SW480 (cell line): ENCODE measurements at regions not wholly inside any gene's neighbourhood (a gene's known extent, or its start where the extent isn't known, plus 50 kb on each side); places are given as distances from the start of the nearest gene placed in this dataset.

ENCODE experiments used
- DNase-seq: peaks from one replicate; pipeline ENCODE4 v3.0.0-alpha.2; 2016; ENCODE audit warnings: low spot score

GRCh38 chr2:16118611-16119590 is 178.6 kb downstream of the MYCN start:
- no peak for DNase-seq

GRCh38 chr2:16117791-16118610 is 177.7 kb downstream of the MYCN start:
- DNase-seq = no peak

GRCh38 chr2:16117021-16117700 is 176.8 kb downstream of the MYCN start:
- no peak for DNase-seq

DNA sequence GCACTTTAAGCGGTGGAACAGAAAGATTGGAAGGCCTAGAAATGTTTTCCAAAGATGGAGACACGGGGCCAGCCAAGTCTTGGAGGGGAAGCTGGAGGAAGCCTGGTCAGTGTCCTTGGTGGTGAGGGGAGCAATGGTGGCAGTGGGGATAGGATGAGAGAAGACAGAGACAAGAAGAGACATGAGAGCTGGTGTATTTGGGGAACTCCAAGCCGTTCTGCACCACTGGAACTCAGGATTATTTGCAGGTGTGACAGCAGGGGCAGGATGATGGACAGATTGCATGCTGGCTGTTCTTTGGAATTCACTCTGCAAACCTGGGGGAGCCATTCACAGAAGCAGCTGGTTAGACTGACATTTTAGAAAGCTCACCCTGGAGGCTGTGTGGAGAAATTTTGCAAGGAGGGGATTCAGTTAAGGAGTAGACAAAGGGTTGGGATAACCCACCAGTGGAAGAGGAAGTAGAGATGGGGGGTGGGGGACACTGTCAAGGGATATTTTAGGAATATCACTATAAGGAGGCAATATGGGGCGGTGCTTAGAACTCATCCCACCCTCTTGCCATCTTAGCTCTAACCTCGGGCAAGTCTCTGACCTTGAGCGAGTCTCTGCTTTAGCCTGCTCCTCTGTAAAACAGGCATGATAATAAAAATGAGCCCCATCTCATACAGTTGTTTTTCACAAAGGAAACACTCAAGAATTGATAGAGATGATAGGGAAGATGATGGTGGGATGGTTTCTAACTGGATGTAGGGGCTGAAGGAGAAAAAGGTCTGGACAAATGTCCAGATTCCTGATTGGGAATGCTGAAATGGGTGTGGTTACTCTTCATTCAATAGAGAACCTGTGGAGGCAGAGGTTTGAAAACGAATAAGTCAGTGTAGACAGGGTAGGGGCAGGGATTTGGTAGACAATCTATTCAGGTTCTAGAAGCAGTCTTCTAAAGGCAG is 175.8 kb downstream of the MYCN start:
- no peak for DNase-seq

- DNase-seq = no peak
Observed at GRCh38 chr2:16115291-16115690, 174.9 kb downstream of the MYCN start.

- no peak for DNase-seq
Observed at GRCh38 chr2:16114836-16115235, 174.5 kb downstream of the MYCN start.

- DNase-seq = no peak
Observed at GRCh38 chr2:16114070-16114469, 173.7 kb downstream of the MYCN start.

DNA sequence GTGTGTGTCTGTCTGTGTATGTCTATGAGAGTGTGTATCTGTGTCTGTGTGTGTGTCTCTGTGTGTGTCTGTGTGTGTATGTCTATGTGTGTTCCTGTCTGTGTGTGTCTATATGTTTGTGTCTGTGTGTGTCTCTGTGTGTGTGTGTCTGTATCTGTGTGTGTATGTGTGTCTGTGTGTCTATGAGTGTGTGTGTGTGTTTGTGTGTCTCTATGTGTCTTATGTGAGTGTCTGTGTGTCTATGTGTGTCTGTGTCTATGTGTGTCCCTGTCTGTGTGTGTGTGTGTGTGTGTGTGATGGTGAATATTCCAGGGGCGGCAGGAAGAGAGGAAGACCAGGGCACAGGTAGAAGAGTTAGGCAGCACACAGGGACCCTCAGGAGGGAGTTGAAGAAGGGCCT is 173.2 kb downstream of the MYCN start:
- no peak for DNase-seq

DNA sequence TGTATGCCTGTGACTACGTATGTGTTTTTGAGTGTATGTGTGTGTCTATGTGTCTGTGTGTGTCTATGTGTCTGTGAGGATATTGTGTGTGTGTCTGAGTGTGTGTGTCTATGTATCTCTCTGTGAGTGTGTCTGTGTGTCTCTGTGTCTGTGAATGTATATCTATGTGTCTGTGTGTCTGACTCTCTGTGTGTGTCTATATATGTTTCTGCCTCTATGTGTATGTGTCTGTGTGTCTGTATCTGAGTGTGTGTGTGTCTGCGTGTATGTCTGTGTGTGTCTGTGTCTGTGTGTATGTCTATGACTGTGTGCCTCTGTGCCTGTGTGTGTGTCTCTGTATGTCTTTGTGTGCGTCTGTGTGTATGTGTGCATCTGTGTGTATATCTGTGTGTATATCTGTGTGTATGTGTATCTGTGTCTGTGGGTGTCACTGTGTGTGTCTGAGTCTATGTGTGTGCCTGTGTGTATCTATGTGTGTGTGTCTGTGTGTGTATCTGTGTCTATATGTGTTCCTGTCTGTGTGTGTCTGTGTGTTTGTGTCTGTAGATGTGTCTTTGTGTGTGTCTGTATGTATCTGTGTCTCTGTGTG is 172.7 kb downstream of the MYCN start:
- no peak for DNase-seq

GRCh38 chr2:16112251-16112971 is 172.1 kb downstream of the MYCN start:
- no peak for DNase-seq

- no peak for DNase-seq
Observed at GRCh38 chr2:16111838-16112210, 171.5 kb downstream of the MYCN start.

DNA sequence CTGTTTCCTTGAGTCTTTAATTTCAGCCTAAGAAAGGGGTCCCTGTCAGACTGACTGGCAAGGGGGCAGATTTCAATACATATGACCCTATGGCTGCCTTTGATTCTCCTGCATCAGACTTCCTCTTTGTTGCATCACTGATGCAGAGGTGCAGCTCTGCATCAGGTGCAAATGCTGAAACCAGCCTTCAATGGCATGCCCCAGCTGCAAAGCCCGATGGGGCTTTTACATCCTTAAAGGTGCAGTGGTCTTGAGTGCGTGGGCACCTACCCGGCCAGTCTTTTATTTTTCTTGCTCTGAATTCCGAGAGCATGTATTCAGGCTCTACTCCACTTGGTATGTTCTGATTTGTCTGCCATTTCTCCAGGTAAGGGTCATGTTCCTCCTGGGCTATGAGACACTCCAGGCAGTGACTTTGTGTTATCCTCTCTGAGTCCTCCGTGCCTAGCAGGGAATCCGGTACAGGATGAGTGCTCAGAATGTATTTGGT is 169.5 kb downstream of the MYCN start:
- DNase-seq = no peak

GRCh38 chr2:16109368-16109820 is 169.0 kb downstream of the MYCN start:
- DNase-seq = no peak

DNA sequence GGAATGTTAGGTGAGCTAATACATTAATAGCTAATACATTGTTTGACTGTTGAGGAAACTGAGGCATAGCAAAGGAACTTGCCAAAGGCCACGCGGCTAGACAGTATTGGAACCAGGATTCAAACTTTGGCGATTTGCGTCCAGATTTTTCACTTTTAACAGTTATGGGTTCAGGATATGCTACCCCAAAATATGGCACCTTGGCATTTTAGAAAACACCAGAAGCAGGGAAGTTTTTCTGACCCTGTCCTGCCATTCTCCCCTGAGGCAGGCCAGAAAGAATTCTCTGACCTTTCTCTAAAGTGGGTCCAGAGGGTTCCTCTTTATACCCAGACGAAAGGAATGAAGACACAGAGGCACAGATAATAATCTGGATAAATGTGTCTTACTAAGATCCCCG is 166.9 kb downstream of the MYCN start:
- no peak for DNase-seq

DNA sequence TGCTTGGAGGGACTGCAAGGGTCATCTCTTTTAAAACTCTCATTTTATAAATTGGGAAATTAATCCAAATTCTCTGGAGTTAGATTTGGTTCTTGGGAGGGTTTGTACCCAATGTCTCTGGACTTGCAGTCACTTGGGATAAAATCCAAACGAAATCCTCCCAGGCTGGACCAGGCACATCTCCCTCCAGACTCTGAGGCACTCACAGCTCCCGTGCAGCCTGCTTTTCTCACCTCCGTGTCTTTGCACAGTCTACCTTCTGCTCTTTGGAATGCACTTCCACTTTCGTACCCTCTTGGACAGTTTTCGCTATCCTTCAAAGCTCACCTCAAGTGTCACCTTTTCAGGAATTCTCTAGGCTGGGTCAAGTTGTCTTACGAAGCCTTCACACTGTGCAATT is 166.3 kb downstream of the MYCN start:
- no peak for DNase-seq

- no peak for DNase-seq
Observed at GRCh38 chr2:16105669-16106281, 165.4 kb downstream of the MYCN start.

- DNase-seq = no peak
Observed at GRCh38 chr2:16104949-16105668, 164.8 kb downstream of the MYCN start.

DNA sequence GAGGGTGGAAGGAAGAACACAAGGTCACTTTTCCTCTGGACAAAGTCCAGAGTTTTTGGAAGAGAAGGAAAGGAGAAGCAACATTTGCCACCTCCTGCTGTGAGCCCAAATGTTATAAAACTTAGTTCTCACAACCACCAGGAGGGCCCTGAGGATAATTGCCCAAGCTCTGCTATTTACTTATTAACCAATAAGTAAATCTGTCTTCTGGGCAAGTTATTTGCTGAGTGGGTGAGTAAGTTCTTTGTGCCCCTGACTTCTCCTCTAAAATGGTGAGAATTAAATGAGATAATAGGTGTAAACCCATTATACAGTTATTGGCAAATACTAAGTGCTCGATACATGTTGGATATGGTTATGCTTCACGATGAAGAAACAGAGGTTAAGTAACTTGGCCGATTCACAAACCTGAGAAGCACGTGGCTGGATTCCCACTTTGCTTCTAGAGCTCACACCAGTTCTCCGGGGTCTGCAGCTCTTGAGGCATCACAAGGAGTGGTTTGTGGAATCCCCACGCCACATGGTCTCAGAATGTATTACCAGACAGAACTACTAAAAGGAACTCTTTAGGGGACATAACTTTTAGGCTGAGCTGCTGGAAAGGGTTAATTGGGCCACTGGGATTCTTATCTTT is 164.1 kb downstream of the MYCN start:
- no peak for DNase-seq
